Prostate gland (tissue), 2 donors: ENCODE measurements at regions not wholly inside any gene's neighbourhood (a gene's known extent, or its start where the extent isn't known, plus 50 kb on each side); places are given as distances from the start of the nearest gene placed in this dataset.

Experiments
- DNase-seq: peaks from one replicate; pipeline ENCODE4 v3.0.0-alpha.2; 2019; ENCODE audit warnings: low spot score
- H3K27ac ChIP-seq, 2 donors: fragments of 200-600 bp; sonication (generic); 2 replicates each; pipeline ENCODE4 v1.5.1; 2017 to 2019
- H3K27me3 ChIP-seq: fragments of 200-600 bp; sonication (generic); replicated peaks from 2 replicates; pipeline ENCODE4 v1.5.1; 2019; ENCODE audit not compliant: insufficient read depth
- H3K36me3 ChIP-seq, 2 donors: fragments of 200-600 bp; sonication (generic); 1 replicate in 1 of 2; 2 replicates in 1 of 2; pipeline versions ENCODE4 v1.5.1 to v1.8.1; 2017 to 2019
- H3K4me1 ChIP-seq: fragments of 200-600 bp; sonication (generic); replicated peaks from 2 replicates; pipeline ENCODE4 v1.5.1; 2019
- H3K4me3 ChIP-seq, 2 donors: fragments of 200-600 bp; sonication (generic); 2 replicates each; pipeline ENCODE4 v1.5.1; 2017 to 2019
- H3K9me3 ChIP-seq: fragments of 200-600 bp; sonication (generic); 2 replicates; pipeline ENCODE4 v1.5.1; 2017
- POLR2A ChIP-seq: fragments of 450-650 bp; IDR thresholded peaks from one replicate; pipeline ENCODE4 v1.6.1; 2016; ENCODE audit warnings: antibody characterized with exemption, mild to moderate bottlenecking
- POLR2AphosphoS5 ChIP-seq: sonication (generic); formaldehyde crosslinking; IDR thresholded peaks from one replicate; pipeline ENCODE4 v1.6.1; 2017; ENCODE audit warnings: antibody characterized with exemption
- WGBS: methylation state at CpG from one replicate; pipeline ENCODE4 v1.1.5; 2018; 5-methylcytosine and 5-hydroxymethylcytosine counted together
- intact Hi-C: fragments of 100-400 bp; cut with DNase I; formaldehyde crosslinking; loops from one replicate; pipeline ENCODE4 v1.14.2; 2022
- TF ChIP-seq, protein P1 (sequence below), 4 experiments: fragments of 200-600 bp in 2 of 4; fragments of 450-650 bp in 2 of 4; sonication (generic) in 2 of 4; IDR thresholded peaks; 1 replicate in 3 of 4; 2 replicates in 1 of 4; pipeline ENCODE4 v1.5.1; 2016 to 2019; ENCODE audit warnings: antibody characterized with exemption in 4 of 4, mild to moderate bottlenecking in 2 of 4, moderate library complexity in 2 of 4

- Histone ChIP-seq H3K36me3 (no peaks in the 10 kb centered on the region), H3K4me3 (no peak overlapping the region), H3K27me3 (no peaks in the 10 kb centered on the region), H3K4me1 (no peaks in the 10 kb centered on the region), H3K9me3 (no peaks in the 10 kb centered on the region), H3K27ac (no peak overlapping the region)
- intact Hi-C loops: no loop called here
- TF ChIP-seq, protein P1, sequence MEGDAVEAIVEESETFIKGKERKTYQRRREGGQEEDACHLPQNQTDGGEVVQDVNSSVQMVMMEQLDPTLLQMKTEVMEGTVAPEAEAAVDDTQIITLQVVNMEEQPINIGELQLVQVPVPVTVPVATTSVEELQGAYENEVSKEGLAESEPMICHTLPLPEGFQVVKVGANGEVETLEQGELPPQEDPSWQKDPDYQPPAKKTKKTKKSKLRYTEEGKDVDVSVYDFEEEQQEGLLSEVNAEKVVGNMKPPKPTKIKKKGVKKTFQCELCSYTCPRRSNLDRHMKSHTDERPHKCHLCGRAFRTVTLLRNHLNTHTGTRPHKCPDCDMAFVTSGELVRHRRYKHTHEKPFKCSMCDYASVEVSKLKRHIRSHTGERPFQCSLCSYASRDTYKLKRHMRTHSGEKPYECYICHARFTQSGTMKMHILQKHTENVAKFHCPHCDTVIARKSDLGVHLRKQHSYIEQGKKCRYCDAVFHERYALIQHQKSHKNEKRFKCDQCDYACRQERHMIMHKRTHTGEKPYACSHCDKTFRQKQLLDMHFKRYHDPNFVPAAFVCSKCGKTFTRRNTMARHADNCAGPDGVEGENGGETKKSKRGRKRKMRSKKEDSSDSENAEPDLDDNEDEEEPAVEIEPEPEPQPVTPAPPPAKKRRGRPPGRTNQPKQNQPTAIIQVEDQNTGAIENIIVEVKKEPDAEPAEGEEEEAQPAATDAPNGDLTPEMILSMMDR (IDR thresholded peaks at IDR 0.05): no peak
- no peak for TF ChIP-seq POLR2A
- no peak for TF ChIP-seq POLR2AphosphoS5
- no peak for DNase-seq
- 57% methylated on average over 2 of the region's 2 CpGs for WGBS
Measured at GRCh38 chr13:21782736-21783135, 111.9 kb downstream of the FGF9 start.

DNA sequence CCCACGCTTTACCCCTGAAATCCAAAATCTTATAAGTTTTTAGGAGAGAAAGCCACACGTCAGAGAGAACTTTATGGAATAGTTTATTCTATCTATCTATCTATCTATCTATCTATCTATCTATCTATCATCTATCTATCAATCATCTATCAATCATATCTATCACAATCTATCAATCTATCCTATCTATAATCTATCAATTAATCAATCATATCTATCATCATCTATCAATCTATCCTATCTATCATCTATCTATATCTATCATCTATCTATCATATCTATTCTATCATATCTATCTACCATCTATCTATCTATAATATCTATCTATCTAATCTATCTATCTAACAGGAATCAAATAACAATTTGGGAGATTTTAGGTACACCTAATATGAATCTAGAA lies 115.1 kb downstream of the FGF9 start:
- Histone ChIP-seq H3K27me3 (no peaks in the 10 kb centered on the region), H3K9me3 (no peaks in the 10 kb centered on the region), H3K4me1 (no peaks in the 10 kb centered on the region), H3K4me3 (no peak overlapping the region), H3K27ac (no peak overlapping the region), H3K36me3 (no peaks in the 10 kb centered on the region)
- no peak for DNase-seq
- WGBS: 91% methylated on average over 2 of the region's 2 CpGs
- TF ChIP-seq POLR2A (no peak), POLR2AphosphoS5 (no peak)
- TF ChIP-seq, protein P1 (IDR thresholded peaks at IDR 0.05): no peak
- intact Hi-C loops: no loop called here

DNA sequence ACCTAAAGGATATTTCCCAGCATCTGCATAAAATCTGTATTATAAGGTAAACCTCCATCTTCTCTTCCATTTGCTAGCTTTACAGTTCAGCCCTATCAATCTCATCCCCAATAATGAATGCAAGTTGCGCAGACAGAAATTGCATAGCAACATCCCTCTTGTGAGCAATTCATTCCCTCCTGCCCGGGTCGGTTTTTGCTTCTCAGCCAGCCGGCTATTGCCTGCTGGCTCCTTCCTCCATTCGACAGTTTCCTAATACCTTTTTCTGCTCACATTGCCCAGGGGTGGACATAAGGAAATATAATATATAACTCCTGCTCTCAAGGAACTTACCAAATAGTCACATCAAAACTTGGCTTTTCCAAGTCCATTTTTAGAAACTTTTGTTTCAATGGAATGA lies 125.2 kb downstream of the FGF9 start:
- TF ChIP-seq POLR2A (no peak), POLR2AphosphoS5 (no peak)
- TF ChIP-seq, protein P1 (IDR thresholded peaks at IDR 0.05): no peak
- H3K27me3 ChIP-seq: no peaks in the 10 kb centered on the region

DNA sequence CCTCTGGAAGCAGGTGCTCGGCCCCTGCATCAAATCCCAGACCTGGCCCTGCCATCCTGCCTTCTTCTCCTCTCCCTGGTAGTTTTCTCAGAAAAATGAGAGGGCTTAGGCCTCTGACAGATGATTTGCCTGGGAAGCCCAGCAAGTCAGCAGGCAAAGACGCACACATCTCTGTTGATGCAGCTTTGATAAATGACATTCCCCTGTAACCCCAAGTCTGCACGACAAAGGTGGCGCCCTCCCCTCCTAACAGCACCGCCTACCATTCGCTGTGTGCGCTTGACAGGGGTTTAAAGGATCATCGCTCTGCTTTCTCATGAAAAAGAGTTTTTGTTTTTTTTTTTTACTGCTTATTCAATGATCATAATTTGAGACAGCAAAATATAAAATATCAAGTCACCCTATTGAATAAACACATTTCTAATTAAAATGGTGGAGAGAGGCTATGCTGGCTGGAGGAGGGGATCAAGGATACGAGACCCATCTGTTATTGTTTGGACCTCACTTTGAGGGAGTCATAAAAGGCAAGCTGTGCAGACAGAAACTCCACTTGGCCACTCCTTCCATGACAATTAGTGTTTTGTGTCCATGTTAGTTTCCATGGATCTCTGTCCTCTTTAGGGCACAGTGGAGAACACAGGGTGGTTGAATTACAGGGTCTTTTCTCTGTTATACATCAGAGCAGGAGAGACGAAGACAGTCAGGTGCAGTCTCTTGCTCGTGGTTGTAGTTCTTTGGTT lies 126.1 kb downstream of the FGF9 start:
- no peak for TF ChIP-seq POLR2AphosphoS5
- no peak for TF ChIP-seq POLR2A
- TF ChIP-seq, protein P1 (IDR thresholded peaks at IDR 0.05): no peak
- H3K27me3 ChIP-seq: no peaks in the 10 kb centered on the region
- no peaks in the 10 kb centered on the region for H3K9me3 ChIP-seq
- no peak overlapping the region for H3K27ac ChIP-seq
- no peak overlapping the region for H3K4me3 ChIP-seq
- WGBS: 83% methylated on average over 11 of the region's 11 CpGs
- H3K4me1 ChIP-seq: no peaks in the 10 kb centered on the region
- intact Hi-C loops: no loop called here
- H3K36me3 ChIP-seq: no peaks in the 10 kb centered on the region
- DNase-seq: no peak

More for the DNA sequence above, 125.2 kb downstream of the FGF9 start:
- DNase-seq: no peak
- Histone ChIP-seq H3K9me3 (no peaks in the 10 kb centered on the region), H3K27ac (no peak overlapping the region), H3K36me3 (no peaks in the 10 kb centered on the region), H3K4me3 (no peak overlapping the region), H3K4me1 (no peaks in the 10 kb centered on the region)
- intact Hi-C loops: no loop called here
- WGBS: 73% methylated on average over 5 of the region's 5 CpGs

DNA sequence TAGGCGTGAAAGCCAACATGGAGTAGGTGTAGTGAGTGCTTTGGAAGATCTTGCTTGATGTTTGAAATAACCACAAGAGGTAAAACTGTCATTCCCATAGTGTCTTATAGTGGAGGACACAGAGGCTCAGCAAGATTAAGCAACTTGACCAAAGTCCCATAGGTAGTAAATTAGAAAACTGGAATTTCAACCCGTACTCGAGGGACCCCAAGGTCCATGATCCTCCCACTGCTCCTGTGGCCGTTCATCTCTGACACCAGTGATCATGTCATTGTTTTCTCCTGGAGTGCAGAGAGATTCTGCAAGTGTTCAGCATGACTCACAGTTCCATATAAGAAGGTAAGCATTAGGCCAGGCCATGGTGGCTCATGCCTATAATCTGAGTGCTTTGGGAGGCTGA lies 126.9 kb downstream of the FGF9 start:
- intact Hi-C loops: no loop called here
- Histone ChIP-seq H3K27me3 (no peaks in the 10 kb centered on the region), H3K9me3 (no peaks in the 10 kb centered on the region), H3K27ac (no peak overlapping the region), H3K4me1 (no peaks in the 10 kb centered on the region), H3K36me3 (no peaks in the 10 kb centered on the region), H3K4me3 (no peak overlapping the region)
- no peak for DNase-seq
- TF ChIP-seq, protein P1 (IDR thresholded peaks at IDR 0.05): no peak
- WGBS: 93% methylated on average over 4 of the region's 4 CpGs
